ENCODE measurements at regions not wholly inside any gene's neighbourhood (a gene's known extent, or its start where the extent isn't known, plus 50 kb on each side); places are given as distances from the start of the nearest gene placed in this dataset.

- no peaks in the 10 kb centered on the region for H3K27me3 ChIP-seq
- no peak overlapping the region for H3K4me3 ChIP-seq
- TF ChIP-seq, protein P1, sequence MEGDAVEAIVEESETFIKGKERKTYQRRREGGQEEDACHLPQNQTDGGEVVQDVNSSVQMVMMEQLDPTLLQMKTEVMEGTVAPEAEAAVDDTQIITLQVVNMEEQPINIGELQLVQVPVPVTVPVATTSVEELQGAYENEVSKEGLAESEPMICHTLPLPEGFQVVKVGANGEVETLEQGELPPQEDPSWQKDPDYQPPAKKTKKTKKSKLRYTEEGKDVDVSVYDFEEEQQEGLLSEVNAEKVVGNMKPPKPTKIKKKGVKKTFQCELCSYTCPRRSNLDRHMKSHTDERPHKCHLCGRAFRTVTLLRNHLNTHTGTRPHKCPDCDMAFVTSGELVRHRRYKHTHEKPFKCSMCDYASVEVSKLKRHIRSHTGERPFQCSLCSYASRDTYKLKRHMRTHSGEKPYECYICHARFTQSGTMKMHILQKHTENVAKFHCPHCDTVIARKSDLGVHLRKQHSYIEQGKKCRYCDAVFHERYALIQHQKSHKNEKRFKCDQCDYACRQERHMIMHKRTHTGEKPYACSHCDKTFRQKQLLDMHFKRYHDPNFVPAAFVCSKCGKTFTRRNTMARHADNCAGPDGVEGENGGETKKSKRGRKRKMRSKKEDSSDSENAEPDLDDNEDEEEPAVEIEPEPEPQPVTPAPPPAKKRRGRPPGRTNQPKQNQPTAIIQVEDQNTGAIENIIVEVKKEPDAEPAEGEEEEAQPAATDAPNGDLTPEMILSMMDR (IDR thresholded peaks at IDR 0.05), result no peak
- H3K36me3 ChIP-seq, result no peaks in the 10 kb centered on the region
- H3K9me3 ChIP-seq, result no peaks in the 10 kb centered on the region
- no peak for DNase-seq (ENCODE audit: low spot score)
- no peaks in the 10 kb centered on the region for H3K4me1 ChIP-seq
- no peak overlapping the region for H3K27ac ChIP-seq
Observed at GRCh38 chr3:124322966-124323365, 331.0 kb upstream of the ROPN1 start.

DNA sequence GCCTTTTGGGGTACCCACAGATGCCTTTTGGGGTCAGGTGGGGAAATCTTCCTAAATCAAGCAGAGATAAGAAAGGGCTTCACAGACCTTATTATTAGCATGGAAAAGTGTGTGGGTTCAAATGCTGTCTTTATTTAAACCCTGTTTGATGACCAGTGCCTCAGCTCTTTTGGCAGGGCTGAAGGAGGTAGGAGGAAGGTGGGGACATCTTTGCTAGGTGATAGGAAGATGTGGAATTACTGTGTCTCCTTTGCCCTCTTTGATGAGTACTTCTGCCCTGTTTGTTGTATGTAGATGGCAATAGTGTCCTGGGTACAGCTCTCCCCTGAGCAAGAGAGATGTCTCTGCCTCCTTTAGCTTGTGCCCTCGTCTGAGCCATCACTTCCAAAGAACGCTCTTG lies 333.3 kb upstream of the ROPN1 start:
- TF ChIP-seq, protein P1 (IDR thresholded peaks at IDR 0.05), result no peak
- Histone ChIP-seq H3K36me3 (no peaks in the 10 kb centered on the region), H3K4me3 (no peak overlapping the region), H3K27me3 (no peaks in the 10 kb centered on the region), H3K9me3 (no peaks in the 10 kb centered on the region), H3K4me1 (no peaks in the 10 kb centered on the region), H3K27ac (no peak overlapping the region)
- DNase-seq (ENCODE audit: low spot score), result no peak

DNA sequence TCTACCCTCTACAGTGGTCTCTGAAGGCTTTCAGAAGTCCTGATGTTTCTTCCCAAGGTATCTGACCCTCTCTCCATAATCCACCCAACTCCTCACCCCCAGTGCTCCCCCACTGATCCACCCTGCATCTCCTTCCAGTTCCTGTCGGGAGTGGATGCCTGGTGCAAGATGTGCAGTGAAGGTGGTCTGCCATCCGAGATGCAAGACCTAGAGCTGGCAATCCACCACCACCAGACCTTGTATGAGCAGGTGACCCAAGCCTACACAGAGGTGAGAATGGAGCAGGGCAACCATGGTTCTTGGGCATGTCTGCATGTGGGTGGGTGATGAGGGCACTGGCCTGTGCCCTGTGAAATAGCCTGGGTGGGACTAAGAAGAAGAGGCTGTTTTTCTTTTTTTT lies 337.8 kb upstream of the ROPN1 start:
- H3K9me3 ChIP-seq, result no peaks in the 10 kb centered on the region
- H3K27me3 ChIP-seq, result no peaks in the 10 kb centered on the region
- peaks cover 6% of the 10 kb centered on the region for H3K36me3 ChIP-seq
- TF ChIP-seq, protein P1 (IDR thresholded peaks at IDR 0.05), result no peak
- H3K4me3 ChIP-seq, result no peak overlapping the region
- no peak overlapping the region for H3K27ac ChIP-seq
- H3K4me1 ChIP-seq, result no peaks in the 10 kb centered on the region
- DNase-seq (ENCODE audit: low spot score), result no peak

DNA sequence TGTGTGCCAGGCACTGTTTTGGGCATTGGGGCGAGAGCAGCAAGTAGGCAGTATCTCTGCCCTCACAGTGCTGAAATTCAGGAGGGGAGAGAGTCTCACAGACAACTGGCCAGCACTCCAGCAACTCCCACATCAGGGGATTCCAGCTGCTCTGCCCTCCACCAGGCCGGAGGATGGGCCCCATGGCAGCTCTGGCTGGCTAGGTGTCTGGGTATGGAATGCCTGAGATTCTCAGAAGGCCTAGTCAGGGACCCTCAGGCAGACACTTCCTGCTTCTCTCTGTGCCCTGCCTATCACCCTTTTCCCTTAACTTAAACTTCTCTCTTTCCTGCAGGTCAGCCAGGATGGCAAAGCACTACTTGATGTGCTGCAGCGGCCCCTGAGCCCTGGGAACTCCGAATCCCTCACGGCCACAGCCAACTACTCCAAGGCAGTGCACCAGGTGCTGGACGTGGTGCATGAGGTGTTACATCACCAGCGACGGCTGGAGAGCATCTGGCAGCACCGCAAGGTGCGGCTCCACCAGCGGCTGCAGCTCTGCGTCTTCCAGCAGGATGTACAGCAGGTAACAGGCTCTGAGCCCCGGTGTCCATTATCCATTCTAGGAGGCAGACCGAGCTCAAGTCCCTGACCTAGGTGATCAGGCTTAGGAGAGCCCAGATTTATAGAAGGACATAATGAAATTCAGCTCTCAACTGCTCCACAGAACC lies 342.2 kb upstream of the ROPN1 start:
- DNase-seq (ENCODE audit: low spot score), result no peak
- TF ChIP-seq, protein P1 (IDR thresholded peaks at IDR 0.05), result no peak
- Histone ChIP-seq H3K27me3 (no peaks in the 10 kb centered on the region), H3K36me3 (peaks cover 12% of the 10 kb centered on the region), H3K4me3 (no peak overlapping the region), H3K4me1 (no peaks in the 10 kb centered on the region), H3K27ac (no peak overlapping the region), H3K9me3 (no peaks in the 10 kb centered on the region)

DNA sequence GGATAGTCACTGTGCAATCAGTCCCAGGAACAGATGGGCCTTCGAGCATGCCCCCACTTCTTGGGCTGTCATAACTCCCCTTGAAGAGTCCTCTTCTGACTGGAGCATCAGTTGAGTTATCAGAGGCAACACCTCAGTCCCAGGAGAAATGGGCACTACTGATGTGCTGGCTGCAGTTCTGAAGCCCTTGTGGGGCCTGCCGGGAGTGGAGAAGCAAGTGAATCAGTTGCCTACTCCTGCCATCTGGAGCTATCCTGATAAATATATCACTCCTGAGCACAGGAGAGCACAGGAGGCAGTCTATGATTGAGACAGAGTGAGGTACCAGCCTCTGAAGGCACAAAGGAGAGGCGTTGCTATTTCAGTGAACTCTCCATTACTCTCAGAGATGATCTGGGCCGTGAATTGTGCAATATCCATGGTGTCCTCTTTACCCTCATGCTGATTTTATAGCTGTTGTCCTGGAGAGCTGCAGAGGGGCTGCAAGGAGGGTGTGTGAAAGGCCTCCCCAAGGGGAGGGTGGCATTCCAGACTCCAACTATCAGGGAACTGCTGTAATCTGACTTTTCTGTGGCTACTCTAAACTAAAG lies 344.2 kb upstream of the ROPN1 start:
- H3K36me3 ChIP-seq, result peaks cover 12% of the 10 kb centered on the region
- no peaks in the 10 kb centered on the region for H3K27me3 ChIP-seq
- TF ChIP-seq, protein P1 (IDR thresholded peaks at IDR 0.05), result no peak
- DNase-seq (ENCODE audit: low spot score), result no peak
- no peak overlapping the region for H3K27ac ChIP-seq
- no peaks in the 10 kb centered on the region for H3K9me3 ChIP-seq
- H3K4me3 ChIP-seq, result no peak overlapping the region
- H3K4me1 ChIP-seq, result no peaks in the 10 kb centered on the region

GRCh38 chr3:124345845-124346244 lies 353.9 kb upstream of the ROPN1 start:
- Histone ChIP-seq H3K36me3 (no peaks in the 10 kb centered on the region), H3K27me3 (no peaks in the 10 kb centered on the region), H3K9me3 (no peaks in the 10 kb centered on the region), H3K4me1 (no peaks in the 10 kb centered on the region), H3K4me3 (no peak overlapping the region), H3K27ac (no peak overlapping the region)
- TF ChIP-seq, protein P1 (IDR thresholded peaks at IDR 0.05), result no peak
- no peak for DNase-seq (ENCODE audit: low spot score)

All from right atrium auricular region (tissue), 2 donors.